ENCODE measurements at regions not wholly inside any gene's neighbourhood (a gene's known extent, or its start where the extent isn't known, plus 50 kb on each side); places are given as distances from the start of the nearest gene placed in this dataset.
"Not testable (repeated sequence)": the region's sequence is repeated elsewhere in the genome, so short reads cannot be mapped to it uniquely, and the experiment has no call there.

GRCh38 chr20:53855733-53856132 is 214.7 kb downstream of the BCAS1 start:
- DNase-seq: no peak

DNA sequence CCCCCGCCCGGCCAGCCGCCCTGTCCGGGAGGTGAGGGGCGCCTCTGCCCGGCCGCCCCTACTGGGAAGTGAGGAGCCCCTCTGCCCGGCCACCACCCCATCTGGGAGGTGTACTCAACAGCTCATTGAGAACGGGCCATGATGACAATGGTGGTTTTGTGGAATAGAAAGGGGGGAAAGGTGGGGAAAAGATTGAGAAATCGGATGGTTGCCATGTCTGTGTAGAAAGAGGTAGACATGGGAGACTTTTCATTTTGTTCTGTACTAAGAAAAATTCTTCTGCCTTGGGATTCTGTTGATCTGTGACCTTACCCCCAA is 215.8 kb downstream of the BCAS1 start:
- DNase-seq: not testable (repeated sequence)

- DNase-seq: no peak
These were observed 217.2 kb downstream of the BCAS1 start for GRCh38 chr20:53853111-53853713.

- no peak for DNase-seq
These were observed 217.7 kb downstream of the BCAS1 start for GRCh38 chr20:53852691-53853090.

GRCh38 chr20:53852014-53852413 is 218.4 kb downstream of the BCAS1 start:
- no peak for DNase-seq

GRCh38 chr20:53850319-53850718 is 220.1 kb downstream of the BCAS1 start:
- no peak for DNase-seq

DNA sequence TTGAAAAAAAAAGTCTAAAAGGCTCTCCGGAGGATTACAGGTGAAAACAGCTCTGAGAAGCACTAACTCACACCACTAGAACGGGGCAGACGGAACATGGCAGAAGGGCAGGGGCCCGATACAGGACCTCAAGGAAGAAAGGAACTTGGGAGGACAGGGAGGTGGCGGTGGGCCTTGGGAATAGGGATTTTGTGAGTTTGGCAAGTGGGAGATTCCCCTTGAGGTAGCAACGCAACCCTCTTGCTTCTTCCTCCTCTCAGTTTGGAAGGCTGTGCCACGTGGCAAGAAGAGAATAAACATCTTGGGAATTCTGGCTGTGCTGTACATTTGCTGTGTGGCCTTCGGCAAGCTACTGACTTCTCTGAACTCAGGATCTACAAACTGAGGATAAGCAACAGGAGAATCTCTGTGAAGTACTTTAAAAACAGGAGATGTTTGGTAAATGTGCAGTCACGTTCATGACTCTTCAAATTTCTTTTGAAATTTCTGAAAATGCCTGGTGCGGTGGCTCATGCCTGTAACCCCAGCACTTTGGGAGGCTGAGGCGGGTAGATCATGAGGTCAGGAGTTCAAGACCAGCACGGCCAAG is 220.8 kb downstream of the BCAS1 start:
- DNase-seq: no peak

GRCh38 chr20:53848304-53848703 is 222.1 kb downstream of the BCAS1 start:
- no peak for DNase-seq

- no peak for DNase-seq
These were observed 222.6 kb downstream of the BCAS1 start for GRCh38 chr20:53847837-53848170.

GRCh38 chr20:53847139-53847836 is 223.1 kb downstream of the BCAS1 start:
- peak; percentile 37 for DNase-seq

- DNase-seq: no peak
These were observed 223.8 kb downstream of the BCAS1 start for GRCh38 chr20:53846640-53847039.

DNA sequence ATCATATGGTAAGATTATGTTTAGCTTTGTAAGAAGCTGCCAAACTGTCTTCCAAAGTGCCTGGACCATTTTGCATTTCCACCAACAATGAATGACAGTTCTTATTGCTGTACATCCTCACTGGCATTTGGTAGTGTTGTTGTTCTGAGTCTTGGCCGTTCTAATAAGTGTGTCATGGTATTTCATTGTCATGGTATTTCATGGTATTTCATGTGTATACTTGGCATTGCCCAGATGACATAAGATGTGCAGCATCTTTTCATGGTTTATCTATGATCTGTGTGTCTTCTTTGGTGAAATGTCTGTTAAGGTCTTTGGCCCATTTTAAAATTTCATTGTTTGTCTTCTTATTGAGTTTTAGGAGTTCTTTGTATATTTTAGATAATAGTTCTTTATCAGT is 224.4 kb downstream of the BCAS1 start:
- DNase-seq: no peak

DNA sequence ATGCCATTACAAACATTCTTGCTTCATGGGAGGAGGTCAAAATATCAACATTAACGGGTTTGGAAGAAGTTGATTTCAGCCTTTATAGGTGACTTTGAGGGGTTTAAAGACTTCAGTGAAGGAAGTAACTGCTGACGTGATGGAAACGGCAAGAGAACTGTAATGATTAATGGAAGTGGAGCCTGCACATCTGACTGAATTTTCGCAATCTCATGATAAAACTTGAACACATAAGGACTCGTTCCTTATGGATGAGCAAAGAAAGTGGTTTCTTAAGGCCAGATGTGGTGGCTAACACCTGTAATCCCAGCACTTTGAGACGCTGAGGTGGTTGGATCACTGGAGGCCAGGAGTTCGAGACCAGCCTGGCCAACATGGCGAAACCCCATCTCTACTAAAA is 226.1 kb downstream of the BCAS1 start:
- DNase-seq: no peak

- no peak for DNase-seq
These were observed 226.7 kb downstream of the BCAS1 start for GRCh38 chr20:53843645-53844044.

DNA sequence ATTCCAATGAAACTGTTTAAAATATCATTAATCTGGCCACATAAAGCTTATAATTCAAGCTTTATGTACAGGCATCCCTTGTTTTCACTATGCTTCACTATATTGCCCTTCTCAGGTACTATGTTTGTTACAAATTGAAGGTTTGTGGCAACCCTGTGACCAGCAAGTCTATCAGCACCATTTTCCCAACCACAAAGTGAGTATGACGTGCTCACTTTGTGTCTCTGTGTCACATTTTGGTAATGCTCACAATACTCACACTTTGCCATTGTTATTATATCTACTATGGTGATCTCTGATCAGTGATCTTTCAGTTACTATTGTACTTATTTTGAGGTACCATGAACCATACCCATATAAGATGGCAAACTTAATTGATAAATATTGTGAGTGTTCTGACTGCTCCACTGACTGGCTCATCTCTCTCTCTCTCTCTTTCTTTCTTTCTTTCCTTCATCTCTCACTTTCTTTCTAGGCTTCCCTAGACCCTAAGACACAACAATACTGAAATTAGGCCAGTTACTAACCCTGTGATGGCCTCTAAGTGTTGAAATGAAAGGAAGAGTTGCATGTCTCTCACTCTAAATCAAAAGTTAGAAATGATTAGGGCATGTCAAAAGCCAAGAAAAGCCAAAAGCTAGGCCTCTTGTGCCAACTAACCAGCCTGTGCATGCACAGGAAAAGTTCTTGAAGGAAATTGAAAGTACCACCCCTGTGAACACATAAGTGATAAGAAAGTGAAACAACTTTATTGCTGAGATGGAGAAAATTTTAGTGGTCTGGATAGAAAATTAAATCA is 227.9 kb downstream of the BCAS1 start:
- no peak for DNase-seq

DNA sequence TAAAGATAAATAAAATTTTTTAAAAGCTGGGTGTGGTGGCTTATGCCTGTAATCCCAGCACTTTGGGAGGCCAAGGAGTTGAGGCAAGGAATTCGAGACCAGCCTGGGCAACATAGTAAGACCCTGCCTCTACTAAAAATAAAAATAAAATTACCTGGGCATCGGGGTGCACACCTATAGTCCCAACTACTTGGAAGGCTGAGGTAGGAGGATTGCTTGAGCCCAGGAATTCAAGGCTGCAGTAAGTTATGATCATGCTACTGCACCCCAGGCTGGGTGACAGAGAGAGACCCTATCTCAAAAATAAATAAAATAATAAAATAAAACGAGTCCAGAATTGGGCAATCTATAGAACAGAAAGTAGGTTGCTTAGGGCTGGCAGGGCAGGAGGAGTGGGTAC is 228.7 kb downstream of the BCAS1 start:
- no peak for DNase-seq

- DNase-seq: no peak
These were observed 229.9 kb downstream of the BCAS1 start for GRCh38 chr20:53840532-53840931.

GRCh38 chr20:53839423-53840176 is 230.8 kb downstream of the BCAS1 start:
- DNase-seq: peak; percentile 48

- no peak for DNase-seq
These were observed 232.0 kb downstream of the BCAS1 start for GRCh38 chr20:53838311-53838868.

- DNase-seq: no peak
These were observed 233.1 kb downstream of the BCAS1 start for GRCh38 chr20:53837126-53837826.

- no peak for DNase-seq
These were observed 235.6 kb downstream of the BCAS1 start for GRCh38 chr20:53834749-53835148.

GRCh38 chr20:53834062-53834442 is 236.3 kb downstream of the BCAS1 start:
- DNase-seq: no peak

All from SIG-M5 (cell line).